ENCODE measurements at regions not wholly inside any gene's neighbourhood (a gene's known extent, or its start where the extent isn't known, plus 50 kb on each side); places are given as distances from the start of the nearest gene placed in this dataset.

DNA sequence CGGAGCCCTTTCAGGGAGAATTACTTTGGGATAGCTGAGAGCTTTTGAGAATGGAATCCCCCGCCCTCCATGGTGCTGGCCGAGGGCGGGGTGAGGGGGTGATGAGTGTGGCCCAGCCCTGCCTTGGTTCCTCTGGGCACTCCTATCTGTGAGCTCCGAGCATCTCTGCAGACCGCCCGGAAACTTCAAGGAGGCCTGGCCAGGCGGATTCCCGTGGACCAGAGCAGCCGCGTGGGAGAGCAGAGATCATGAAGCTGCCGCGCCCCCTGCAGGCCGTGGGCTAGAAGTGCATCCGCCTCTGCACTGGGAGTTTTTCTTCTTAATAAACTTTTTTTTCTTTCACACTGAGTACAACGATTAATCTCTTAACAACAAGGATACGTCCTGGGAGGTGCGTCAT is 392.9 kb upstream of the EEF2KMT start:
- DNase-seq: no peak

DNA sequence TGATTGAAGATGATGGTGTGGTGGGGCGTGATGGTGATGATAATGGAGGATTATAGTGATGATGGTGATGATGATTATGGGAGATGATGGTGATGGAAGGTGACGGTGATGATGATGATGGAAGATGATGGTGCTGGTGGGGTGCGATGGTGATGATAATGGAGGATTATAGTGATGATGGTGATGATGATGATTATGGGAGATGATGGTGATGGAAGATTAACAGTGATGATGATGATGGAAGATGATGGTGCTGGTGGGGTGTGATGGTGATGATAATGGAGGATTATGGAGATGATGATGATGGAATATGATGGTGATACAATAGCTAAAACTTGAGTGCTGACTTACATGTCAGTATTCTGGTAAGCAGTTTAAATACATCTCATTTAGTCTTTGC is 391.0 kb upstream of the EEF2KMT start:
- DNase-seq: no peak

DNA sequence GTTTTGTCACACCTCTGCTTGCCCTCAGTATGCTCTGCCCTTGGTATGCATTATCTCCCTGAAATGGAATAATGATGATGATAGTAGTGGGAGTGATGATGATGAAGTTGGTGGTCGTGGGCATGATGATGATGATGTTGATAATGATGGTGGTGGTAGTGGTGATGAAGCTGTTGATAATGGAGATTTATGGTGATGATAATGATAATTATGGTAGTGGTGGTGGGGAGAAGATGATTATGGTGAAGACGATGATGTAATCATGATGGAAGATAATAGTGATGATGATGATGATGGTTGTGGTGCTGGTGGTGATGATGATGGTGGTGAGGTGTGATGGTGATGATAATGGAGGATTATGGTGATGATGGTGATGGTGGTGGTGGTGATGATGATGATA is 390.1 kb upstream of the EEF2KMT start:
- no peak for DNase-seq

DNA sequence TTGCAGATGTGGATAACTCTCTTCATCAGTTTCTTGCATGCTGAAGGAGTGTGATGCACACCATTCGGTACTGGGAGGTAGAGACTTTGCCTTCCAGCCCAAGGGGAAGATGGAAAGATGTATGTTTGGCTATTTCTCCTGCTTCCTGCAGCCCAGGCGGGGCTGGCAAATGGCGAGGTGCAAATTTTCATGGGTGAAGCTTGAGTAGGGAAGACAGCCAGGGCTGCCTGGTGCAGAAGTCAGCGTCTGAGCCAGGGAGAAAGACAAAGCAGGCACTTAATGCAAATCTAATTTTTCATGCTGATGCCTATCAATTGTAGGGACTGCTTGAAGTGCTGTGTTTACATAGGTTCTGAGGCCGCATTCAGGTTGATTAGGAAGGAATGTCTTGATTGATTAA is 384.7 kb upstream of the EEF2KMT start:
- no peak for DNase-seq

DNA sequence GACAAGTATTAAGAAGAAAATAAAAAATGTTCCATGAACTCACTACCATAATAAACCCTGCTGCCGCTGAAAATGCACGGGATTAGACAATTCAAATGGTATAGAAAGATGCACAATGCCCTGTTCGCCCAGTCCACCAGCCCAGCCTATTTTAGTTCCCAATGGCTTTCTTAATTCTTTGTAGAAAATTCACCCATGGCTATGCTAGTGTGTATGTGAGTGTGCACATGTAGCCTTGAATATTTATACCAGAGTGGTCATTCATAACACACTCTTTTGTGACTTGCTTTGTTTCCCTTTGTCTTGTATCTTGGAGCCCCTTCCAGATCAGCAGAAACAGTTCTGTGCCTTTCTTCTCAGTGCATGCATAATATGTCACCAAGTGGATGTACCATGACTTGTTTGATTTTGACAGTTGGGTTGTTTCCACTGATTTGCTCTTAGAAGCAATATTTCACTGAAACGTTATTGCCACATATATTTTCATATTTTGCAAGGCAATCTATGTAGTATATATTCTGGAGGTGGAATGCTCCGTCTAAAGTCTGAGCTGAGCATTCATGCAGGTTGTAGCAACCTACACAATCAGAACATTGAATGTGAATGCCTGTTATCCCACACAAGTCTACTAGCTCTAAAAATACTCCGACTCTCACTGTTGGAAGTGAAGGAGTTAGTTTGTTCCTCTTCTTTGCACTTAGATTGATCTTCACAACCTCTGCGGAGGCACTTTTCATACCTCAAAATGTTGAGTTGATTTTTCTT is 383.0 kb upstream of the EEF2KMT start:
- DNase-seq: no peak

DNA sequence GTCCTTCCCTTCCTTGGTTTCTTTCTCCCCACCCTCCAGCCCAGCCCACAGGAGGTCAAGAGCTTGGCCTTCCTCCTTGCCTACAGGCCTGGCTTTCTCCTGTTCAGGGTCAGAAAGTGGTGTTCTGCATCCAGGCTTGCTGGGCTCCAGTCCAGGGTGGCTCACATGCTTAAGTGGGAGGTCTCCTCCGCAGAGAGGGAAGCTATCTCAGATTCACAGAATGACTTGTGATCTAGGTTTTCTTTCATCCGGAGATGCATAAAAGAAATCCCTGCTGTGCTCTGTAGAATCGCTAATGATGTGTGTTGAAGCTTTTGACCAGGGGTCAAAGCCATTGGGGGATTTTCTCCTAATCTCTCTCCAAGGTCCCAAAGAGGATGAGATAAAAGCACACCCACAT is 382.3 kb upstream of the EEF2KMT start:
- DNase-seq: no peak

DNA sequence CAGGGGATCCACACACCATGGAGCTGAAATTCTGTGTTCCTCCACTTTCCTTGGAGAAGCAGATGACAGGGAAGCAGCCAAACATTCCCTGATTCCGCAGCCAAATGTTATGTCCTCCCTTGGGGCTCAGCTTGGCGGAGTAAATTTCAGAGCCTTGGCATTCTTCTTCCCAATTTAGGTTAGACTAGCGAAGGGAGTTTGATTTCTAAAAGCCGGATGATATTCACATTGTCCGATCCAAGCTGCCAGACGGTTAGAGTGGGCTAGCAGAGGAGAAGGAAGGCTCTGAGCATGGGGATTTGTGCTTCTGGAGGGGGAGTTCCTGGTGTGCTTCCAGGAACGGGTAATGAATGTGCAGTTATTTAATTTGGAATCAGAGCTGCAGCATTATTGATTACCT is 380.4 kb upstream of the EEF2KMT start:
- no peak for DNase-seq

DNA sequence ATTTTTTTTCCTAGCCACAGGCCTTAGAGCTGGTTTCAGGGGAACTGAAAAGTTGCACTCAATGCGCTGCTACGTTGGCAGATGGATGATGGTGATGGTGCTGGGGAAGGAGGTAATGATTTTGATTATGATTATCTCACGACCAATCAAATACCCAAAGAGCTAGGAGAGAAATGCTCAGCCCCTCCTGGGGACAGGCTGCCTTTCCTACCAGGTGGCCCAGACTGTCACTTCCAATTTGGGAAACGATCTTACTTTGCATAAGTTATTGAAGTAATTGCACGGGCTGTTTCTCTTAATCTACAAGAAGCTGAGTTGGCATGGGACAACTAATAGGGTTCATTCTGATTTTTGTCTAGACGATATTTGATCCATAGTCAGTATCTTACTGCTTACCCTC is 379.7 kb upstream of the EEF2KMT start:
- no peak for DNase-seq

DNA sequence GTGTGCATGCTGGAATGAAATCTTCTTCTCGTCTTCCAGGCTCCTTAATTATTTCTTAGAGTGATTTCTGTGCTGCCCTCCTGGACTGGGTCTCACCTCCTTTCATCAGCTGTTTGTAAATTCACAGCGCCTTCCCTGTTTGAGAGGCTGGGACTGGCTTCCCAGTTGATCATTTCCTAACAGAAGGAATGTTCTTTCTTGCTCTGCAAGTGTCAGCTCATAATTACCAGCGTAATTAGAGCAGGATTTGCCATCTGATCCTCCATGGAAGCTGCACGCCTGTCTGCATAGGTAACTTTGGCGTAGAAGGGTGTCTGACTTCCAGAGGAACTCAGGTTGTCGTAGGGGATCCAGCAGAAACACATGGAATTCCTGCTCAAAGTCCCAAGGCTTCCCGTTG is 375.0 kb upstream of the EEF2KMT start:
- DNase-seq: no peak

DNA sequence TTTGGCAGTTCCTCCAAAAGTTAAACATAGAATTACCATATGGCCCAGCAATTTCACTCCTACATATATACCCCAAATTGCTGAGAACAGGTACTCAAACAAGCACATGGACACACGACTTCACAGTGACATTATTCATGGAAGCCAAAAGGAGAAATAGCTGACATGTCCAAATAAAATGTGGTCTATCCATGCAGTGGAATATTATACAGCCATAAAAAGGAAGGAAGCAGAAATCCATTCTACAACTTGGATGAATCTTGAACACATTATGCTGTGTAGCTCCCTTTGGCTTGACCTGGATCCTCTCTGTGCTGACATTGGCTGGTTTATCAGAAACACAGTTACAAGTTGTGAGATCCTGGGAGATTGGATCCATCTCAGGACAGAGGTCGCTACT is 370.9 kb upstream of the EEF2KMT start:
- no peak for DNase-seq

DNA sequence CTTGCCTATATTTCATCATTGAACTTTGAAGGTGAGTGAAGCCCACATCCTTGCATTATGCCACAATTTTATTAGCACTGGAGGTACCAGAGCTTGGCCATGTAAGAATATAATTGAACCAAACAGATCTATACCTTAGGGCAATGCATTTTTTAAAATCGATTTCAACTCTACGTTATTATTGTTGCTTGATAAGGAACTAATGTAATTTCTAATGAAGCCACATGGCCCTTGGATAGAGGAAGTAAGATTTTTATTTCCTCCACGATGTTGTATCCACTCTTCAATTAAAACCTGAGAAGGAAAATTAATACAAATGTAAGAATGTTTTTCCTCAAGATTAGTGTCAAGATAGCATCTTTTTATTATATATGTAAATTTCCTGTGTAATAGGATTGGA is 370.0 kb upstream of the EEF2KMT start:
- no peak for DNase-seq

DNA sequence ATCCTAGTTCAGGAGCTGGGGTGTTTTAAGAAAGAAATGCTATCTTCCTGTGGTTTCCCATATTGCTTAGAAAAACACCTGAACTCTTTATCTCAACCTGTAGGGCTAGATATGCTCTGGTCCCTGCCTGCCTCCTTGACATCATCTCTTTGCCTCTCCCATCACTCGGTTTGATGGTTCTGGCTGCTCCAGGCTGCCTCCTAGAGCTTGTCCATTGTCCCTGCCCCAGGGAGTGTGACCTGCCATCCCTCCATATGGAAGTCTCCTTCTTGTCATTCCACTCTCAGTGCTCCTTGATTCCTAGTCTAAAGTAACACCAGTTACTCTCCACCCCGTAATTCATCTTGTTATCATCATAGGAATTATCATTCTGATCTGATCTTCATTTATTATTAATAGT is 369.0 kb upstream of the EEF2KMT start:
- no peak for DNase-seq

DNA sequence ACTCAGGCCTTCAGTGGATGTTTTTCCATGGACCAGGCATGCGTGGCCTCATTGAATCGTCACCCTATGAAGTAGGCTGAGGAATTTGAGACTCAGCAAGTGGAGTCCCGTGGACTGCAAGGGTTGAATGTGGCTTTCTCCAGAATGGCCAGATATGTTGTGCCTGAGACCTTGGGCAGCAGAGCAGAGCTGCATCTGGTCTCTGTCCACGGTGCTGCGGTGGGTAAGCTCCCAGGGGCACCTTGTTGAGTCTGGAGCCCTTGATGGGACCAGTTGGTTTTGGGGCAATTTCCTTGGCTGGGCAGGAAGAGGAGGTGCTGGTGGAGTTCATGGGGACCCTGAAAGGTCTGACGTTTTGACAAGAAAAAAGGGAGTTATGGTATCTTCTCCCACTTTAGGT is 368.1 kb upstream of the EEF2KMT start:
- DNase-seq: no peak

DNA sequence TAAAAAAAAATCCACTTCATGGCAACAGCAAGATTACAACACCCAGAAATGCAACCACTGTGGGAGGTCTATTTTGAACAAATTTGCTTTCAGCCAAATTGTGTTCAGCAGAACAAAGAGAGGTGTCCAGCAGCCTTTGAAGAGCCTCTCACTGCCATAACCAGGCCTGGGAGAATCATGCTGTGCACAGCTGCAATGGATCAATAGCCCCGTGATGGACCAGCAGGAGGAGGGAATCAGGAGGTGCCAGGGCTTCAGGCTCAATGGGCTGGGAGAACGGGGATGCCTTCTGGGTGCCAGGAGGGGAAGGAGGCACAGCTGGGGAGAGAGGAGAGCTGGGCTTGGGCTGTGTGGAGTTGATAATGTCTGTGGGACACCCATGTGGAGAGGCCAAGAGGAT is 366.2 kb upstream of the EEF2KMT start:
- DNase-seq: no peak

DNA sequence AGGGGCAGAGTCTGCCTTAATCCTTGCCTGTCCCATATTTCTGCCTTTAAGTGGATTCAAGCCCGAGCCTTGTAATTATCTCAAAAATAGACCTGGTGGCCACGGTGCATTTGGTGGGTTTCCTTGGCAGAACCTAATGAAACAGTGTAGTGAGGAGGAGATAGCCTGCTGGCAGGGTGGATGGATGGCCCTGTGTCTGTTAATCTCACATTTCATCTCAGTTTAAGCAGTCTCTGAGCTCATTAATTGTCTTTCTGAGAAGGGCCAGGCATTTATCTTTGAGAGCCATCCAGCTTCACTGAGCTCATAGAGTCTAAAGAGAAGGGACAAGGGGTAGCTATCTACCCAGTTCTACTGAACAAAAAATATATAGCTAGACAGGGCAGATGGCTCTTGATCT is 364.0 kb upstream of the EEF2KMT start:
- DNase-seq: no peak

DNA sequence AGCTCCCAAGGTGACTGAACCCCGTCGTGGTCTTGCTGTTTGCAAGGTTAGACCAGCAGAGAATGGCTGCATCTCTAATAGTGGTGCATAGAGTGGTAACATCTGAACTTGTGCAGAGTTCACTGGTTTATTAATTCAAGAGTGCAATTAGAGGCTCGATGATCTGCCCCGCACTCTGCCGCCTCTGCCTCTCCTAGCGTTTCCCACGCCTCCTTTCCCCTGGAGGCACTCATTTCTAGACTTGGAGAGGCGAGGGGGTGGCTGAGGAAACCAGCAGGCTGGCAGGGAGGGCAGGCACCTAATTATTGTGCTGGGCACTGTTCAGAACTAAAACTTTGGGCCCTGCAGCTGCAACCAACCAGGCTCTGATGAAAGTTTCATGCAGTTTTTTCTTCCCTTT is 363.5 kb upstream of the EEF2KMT start:
- DNase-seq: no peak

DNA sequence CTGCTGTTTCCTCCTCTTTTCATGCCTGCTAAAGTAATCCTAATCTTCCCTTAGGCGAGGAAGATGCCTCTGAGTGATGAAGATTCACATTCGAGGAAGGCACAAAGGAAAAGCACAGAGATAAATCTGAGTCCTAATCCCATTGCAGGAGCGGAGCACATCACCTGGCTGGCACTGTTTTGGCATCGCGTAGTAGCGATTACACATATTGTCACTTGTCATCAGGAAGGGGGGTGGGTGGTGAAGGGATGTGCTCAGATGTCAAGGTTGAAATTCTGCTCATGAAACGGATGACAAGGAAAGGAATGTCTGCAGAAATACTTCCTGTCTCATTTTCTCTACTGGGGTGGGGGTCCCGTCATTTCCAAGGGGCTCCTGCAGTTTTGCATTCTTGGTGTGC is 363.1 kb upstream of the EEF2KMT start:
- DNase-seq: no peak

DNA sequence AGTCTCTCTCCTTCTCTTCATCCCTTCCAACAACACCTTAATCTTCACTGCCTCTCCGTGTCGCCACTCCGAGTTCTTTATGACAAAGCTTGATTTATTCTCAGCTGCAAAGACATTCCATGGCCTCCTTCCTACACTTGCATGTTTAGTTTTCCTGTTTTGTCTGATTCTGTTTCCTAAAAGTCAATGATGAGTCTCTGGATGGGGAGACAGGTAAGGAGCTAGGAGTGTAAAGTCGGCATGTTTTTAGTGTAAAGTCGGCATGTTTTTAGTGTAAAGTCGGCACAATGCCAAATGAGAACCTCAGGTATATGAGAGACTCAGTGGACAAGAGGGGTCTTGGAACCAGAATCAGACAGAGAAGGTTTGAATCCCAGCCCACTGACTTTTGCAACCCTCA is 362.3 kb upstream of the EEF2KMT start:
- no peak for DNase-seq

DNA sequence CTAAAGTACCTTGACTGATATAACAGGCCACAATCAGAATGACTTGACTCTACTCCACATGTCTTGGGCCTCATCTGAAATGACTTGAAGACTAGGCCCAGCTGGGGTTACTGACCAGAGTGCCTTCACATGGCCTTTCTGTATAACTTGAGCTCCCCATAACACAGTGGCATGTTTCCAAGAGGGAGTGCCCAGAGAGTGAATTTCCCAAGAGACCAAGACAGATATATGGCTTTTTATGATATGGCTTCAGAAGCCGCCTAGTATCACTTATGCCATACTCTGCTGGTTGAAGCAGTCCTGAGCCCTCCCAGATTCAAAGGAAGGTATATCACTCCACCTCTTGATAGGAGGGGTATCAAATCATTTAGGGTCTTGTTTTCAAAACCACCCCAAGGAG is 357.5 kb upstream of the EEF2KMT start:
- no peak for DNase-seq

DNA sequence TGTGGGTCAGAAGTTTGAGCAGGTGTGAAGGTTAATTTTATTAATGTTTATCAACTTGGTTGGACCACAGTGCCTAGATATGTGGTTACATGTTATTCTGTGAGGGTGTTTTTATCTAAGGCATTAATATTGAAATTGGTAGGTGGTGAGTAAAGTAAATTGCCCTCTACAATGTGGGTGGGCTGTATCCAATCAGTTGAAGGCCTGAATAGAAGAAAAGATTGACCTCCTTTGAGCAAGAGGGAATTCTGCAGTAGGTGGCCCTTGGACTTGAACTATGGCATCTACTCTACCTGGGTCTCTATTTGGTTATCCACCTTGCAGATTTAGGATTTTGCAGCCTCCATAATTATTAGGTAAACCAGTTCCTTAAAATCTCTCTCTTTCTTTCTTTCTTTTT is 356.8 kb upstream of the EEF2KMT start:
- no peak for DNase-seq

DNA sequence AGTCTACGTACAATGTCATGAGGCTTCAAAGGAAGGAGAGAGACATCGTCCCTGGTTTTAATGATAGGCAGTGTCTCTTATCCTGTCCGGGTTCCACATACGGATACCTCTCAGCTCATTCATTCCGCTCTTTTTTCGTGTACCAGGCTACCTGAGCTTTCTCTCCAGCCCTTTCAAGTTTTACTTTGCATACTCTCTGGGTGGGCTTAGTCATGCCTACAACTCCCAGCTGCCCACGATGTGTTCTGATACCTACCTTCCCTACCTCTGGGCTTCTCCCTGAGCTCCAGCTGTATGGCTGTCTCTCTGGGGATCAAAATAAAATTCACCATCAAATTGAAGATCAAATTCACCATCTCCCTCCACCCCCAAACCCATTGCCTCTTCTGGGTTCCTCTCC is 354.0 kb upstream of the EEF2KMT start:
- DNase-seq: no peak

DNA sequence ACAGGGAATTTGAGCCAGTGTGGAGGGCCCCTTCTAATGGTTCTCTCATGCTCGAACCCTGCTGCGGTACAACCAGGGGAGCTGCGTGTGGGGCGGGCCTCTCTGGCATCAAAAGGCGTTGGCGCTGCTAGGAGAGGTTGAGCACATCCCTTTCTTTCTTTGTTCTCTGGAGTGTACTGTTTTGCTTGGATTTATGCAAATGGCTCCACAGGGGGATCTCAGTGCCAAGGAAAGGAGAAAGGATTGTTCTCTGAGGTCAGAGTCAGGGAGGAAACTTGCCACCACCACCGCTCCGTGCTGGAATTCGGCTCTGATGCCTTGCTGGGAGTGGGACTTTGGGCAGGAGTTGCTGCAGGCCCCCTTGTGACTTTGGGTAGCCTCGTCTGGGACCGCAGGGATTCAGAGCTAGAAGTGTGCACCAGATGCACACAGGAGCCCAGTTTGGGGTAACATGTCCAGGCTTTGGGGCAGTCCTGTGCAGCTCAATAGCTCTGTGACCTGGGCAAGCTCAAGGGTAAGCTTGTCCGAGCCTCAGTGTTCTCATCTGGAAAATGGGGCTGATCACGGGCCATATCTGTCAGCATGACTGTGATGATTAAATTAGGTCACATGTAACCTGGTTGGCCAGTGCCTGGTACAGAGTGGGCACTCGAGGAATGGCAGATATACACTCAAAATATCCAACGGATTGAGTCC is 353.0 kb upstream of the EEF2KMT start:
- no peak for DNase-seq

DNA sequence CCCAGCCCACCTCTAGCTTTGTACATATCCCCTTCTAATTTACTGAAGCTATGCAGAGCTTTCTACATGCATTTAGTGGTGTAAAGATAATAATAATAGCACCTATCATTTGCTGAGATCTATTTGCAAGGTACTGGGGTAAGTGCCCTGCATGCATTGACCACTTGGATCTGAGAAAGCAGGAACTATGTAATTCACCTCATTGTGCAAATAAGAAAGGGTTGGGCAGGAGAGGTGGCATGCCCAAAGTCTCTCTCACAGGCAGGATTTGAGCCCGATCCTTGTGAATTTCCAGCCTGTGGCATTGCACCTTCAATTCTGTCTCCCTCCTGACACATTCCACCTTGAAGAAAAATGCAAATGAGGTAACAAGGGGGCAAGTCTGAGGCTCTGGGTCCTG is 352.3 kb upstream of the EEF2KMT start:
- DNase-seq: no peak

DNA sequence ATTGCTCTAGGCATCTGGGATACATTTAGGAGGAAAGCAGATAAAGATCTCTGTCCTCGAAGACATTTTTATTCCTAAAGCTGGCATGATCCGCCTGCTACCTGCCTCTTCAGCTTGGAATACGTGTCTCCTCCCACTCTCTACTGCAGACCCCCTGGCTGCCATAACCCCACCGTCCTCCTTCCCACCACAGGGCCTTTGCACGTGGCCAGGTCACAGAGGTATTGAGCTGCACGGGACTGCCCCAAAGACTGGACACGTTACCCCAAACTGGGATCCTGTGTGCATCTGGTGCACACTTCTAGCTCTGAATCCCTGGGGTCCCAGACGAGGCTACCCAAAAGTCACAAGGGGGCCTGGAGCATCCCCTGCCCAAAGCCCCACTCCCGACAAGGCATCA is 351.2 kb upstream of the EEF2KMT start:
- no peak for DNase-seq

DNA sequence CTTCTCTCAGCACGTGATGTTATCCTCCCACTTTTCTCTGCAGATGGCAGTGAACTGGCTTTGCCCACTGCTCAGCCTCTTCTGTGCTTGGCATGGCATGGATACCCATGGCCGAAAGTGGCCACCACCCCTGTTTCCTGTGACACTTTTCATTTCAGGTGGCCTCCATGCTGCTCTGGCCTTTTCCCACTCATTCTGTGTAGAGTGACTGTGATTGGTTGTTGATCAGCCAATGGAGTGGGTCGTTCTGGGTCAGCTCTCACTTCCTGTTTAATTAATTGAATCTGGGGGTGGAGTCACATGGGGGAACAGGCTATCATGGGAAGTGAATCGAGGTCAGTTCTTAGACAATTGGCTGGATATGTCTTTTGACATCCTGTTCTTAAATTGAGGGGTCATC is 350.1 kb upstream of the EEF2KMT start:
- DNase-seq: no peak
